HepG2 (cell line): ENCODE measurements at regions not wholly inside any gene's neighbourhood (a gene's known extent, or its start where the extent isn't known, plus 50 kb on each side); places are given as distances from the start of the nearest gene placed in this dataset.

Experiments
- ATAC-seq: fragments of 200-7000 bp; cut with Tn5 transposase; 3 replicates; pipeline ENCODE4 v1.9.1; 2020; ENCODE audit warnings: mild to moderate bottlenecking, moderate library complexity
- BruUV-seq: library from RNA; stranded (reverse); fragments of 400-500 nt; replicated peaks from 2 replicates; lab custom pipeline; 2021; lab: Mats Ljungman, UMichigan
- CTCF ChIA-PET: fragments of 300-600 bp; formaldehyde crosslinking; extraction: SDS; loops from one replicate; lab custom pipeline; 2021; ENCODE audit warnings: low total read pairs, inconsistent platforms, low intra/inter-chr PET ratio; lab: Yijun Ruan, JAX
- POLR2A ChIA-PET: fragments of 350-600 bp; sonication (Branson Sonifier 250); formaldehyde crosslinking; loops from one replicate; lab custom pipeline; 2020; ENCODE audit warnings: antibody characterized with exemption, inconsistent platforms; lab: Yijun Ruan, JAX
- DNase-seq: peaks from one replicate; pipeline ENCODE4 v3.0.0-alpha.2; 2015; ENCODE audit warnings: low spot score
- FAIRE-seq: peaks from 3 replicates; lab custom pipeline; 2011; peaks lifted over from hg19 to GRCh38; lab: Jason Lieb, UNC
- H2AFZ ChIP-seq: one replicate; pipeline ENCODE4 v1.6.1; 2011; ENCODE audit warnings: low read length, inconsistent platforms
- H3K27ac ChIP-seq: fragments of 300-600 bp; 3 replicates; pipeline ENCODE4 v1.8.0; 2011; ENCODE audit warnings: mixed run types, mild to moderate bottlenecking, mixed read lengths, low read length, inconsistent platforms; ENCODE audit not compliant: insufficient read depth; ENCODE audit errors: extremely low read length
- H3K27me3 ChIP-seq, 2 experiments: fragments of 200-600 bp in 1 of 2; 2 replicates in 1 of 2; 3 replicates in 1 of 2; pipeline versions ENCODE4 v1.6.0 to v1.8.0; 2011; ENCODE audit warnings: low read length in 2 of 2, mild to moderate bottlenecking in 2 of 2, moderate library complexity in 2 of 2, inconsistent platforms in 1 of 2; ENCODE audit not compliant: insufficient read depth in 2 of 2, control insufficient read depth in 1 of 2
- H3K36me3 ChIP-seq, 2 experiments: fragments of 200-600 bp in 1 of 2; replicated peaks in 1 of 2; 2 replicates in 1 of 2; 3 replicates in 1 of 2; pipeline versions ENCODE4 v1.5.1 to v1.8.0; 2011; ENCODE audit warnings: low read length in 2 of 2, inconsistent platforms in 1 of 2; ENCODE audit not compliant: insufficient read depth in 2 of 2, control insufficient read depth in 1 of 2
- H3K4me1 ChIP-seq: 2 replicates; pipeline ENCODE4 v1.5.1; 2012; ENCODE audit warnings: low read length, inconsistent platforms; ENCODE audit not compliant: insufficient read depth
- H3K4me2 ChIP-seq: 2 replicates; pipeline ENCODE4 v1.6.0; 2011; ENCODE audit warnings: low read depth, low read length, inconsistent platforms
- H3K4me3 ChIP-seq, 3 experiments: fragments of 200-600 bp in 1 of 3; sonication (generic), shearing (Covaris generic) in 1 of 3; replicated peaks in 1 of 3; 2 replicates each; pipeline ENCODE4 v1.5.1; 2011 to 2016; ENCODE audit warnings: low read length in 3 of 3, inconsistent platforms in 2 of 3, low read depth in 2 of 3, mild to moderate bottlenecking in 2 of 3, control low read depth in 1 of 3, mixed read lengths in 1 of 3; ENCODE audit not compliant: insufficient read depth in 1 of 3
- H3K79me2 ChIP-seq: one replicate; pipeline ENCODE4 v1.6.1; 2011; ENCODE audit warnings: low read length, inconsistent platforms; ENCODE audit not compliant: insufficient read depth
- H3K9ac ChIP-seq: 2 replicates; pipeline ENCODE4 v1.6.0; 2011; ENCODE audit warnings: mild to moderate bottlenecking, low read depth, low read length, inconsistent platforms; ENCODE audit not compliant: insufficient read depth
- H3K9me3 ChIP-seq: 2 replicates; pipeline ENCODE4 v1.5.1; 2012; ENCODE audit warnings: mild to moderate bottlenecking, low read length
- H4K20me1 ChIP-seq: 2 replicates; pipeline ENCODE4 v1.6.0; 2011; ENCODE audit warnings: inconsistent platforms, mild to moderate bottlenecking, low read length, moderate library complexity; ENCODE audit not compliant: insufficient read depth
- ATF7 ChIP-seq, 2 experiments: fragments of 450-650 bp in 1 of 2; sonication (generic) in 1 of 2; formaldehyde crosslinking in 1 of 2; IDR thresholded peaks; 2 replicates each; pipeline versions ENCODE4 v1.4.0 to v1.6.1; 2016 to 2020; ENCODE audit warnings: antibody characterized with exemption in 1 of 2, mild to moderate bottlenecking in 1 of 2, missing genetic modification reagents in 1 of 2
- GLI4 ChIP-seq: sonication (generic); formaldehyde crosslinking; IDR thresholded peaks from 2 replicates; pipeline ENCODE4 v1.5.1; 2020; ENCODE audit warnings: missing genetic modification reagents, mild to moderate bottlenecking, moderate library complexity, borderline replicate concordance
- ZNF224 ChIP-seq: sonication (generic); formaldehyde crosslinking; IDR thresholded peaks from 2 replicates; pipeline ENCODE4 v1.5.0; 2020; ENCODE audit warnings: mild to moderate bottlenecking, missing genetic modification reagents
- ZNF337 ChIP-seq: sonication (generic); formaldehyde crosslinking; IDR thresholded peaks from 2 replicates; pipeline ENCODE4 v1.5.1; 2020; ENCODE audit warnings: missing genetic modification reagents, low read depth, mild to moderate bottlenecking, borderline replicate concordance
- WGBS: methylation state at CpG from one replicate; pipeline ENCODE4 v1.1.6; 2017; ENCODE audit warnings: low lambda C conversion rate; 5-methylcytosine and 5-hydroxymethylcytosine counted together
- in situ Hi-C: cut with HindIII; loops from 2 replicates; pipeline ENCODE4 v1.10.0; 2017; ENCODE audit warnings: low pct_unique_long_range_greater_than_20kb; ENCODE audit not compliant: extremely low pct_ligation_motif_present
- intact Hi-C: fragments of 100-400 bp; cut with micrococcal nuclease; formaldehyde crosslinking; loops from one replicate; pipeline ENCODE4 v1.10.0; 2022; ENCODE audit not compliant: unreplicated experiment
- TF ChIP-seq, protein P1 (sequence below): sonication (generic); formaldehyde crosslinking; IDR thresholded peaks from 2 replicates; pipeline ENCODE4 v1.5.0; 2020; ENCODE audit warnings: mild to moderate bottlenecking, missing genetic modification reagents, borderline replicate concordance
- TF ChIP-seq, protein P2 (sequence below): sonication (generic); formaldehyde crosslinking; IDR thresholded peaks from 2 replicates; pipeline ENCODE4 v1.4.0; 2020; ENCODE audit warnings: low read depth, mild to moderate bottlenecking, missing genetic modification reagents

DNA sequence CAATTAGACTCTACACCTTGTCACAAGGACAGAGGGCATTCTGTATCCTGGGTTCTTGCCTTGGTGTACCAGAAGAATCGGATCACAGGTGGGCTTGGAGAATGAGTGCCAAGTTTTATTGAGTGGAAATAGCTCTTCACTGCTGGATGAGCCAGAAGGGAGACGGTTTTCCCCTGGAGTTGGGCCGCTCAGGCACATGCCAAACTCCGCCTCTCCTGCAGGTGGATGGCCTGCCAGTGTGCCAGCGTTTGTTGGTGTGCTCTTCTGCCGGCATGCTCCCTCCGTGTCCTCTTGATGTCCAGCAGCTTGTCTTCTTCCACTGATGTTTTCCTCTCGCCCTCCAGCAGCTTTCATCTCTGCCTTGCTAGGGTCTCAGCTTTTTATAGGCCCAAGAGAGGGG is 115.5 kb upstream of the RAB27B start:
- H3K9me3 ChIP-seq: no peaks in the 10 kb centered on the region
- H3K36me3 ChIP-seq: no peaks in the 10 kb centered on the region
- no peaks in the 10 kb centered on the region for H4K20me1 ChIP-seq
- no peaks in the 10 kb centered on the region for H3K27me3 ChIP-seq
- DNase-seq (no peak), FAIRE-seq (no peak), ATAC-seq (no peak)
- H3K4me2 ChIP-seq: no peak overlapping the region
- TF ChIP-seq, protein P1, sequence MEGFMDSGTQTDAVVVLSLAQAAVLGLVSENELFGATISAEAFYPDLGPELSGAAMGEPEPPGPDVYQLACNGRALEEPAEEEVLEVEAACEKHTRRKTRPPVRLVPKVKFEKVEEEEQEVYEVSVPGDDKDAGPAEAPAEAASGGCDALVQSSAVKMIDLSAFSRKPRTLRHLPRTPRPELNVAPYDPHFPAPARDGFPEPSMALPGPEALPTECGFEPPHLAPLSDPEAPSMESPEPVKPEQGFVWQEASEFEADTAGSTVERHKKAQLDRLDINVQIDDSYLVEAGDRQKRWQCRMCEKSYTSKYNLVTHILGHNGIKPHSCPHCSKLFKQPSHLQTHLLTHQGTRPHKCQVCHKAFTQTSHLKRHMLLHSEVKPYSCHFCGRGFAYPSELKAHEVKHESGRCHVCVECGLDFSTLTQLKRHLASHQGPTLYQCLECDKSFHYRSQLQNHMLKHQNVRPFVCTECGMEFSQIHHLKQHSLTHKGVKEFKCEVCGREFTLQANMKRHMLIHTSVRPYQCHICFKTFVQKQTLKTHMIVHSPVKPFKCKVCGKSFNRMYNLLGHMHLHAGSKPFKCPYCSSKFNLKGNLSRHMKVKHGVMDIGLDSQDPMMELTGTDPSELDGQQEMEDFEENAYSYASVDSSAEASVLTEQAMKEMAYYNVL (CRISPR knock-in tag): no peak
- TF ChIP-seq, protein P2, sequence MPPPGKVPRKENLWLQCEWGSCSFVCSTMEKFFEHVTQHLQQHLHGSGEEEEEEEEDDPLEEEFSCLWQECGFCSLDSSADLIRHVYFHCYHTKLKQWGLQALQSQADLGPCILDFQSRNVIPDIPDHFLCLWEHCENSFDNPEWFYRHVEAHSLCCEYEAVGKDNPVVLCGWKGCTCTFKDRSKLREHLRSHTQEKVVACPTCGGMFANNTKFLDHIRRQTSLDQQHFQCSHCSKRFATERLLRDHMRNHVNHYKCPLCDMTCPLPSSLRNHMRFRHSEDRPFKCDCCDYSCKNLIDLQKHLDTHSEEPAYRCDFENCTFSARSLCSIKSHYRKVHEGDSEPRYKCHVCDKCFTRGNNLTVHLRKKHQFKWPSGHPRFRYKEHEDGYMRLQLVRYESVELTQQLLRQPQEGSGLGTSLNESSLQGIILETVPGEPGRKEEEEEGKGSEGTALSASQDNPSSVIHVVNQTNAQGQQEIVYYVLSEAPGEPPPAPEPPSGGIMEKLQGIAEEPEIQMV (CRISPR knock-in tag): no peak
- no peak for TF ChIP-seq ATF7 (IDR thresholded peaks at IDR 0.05)
- no peak for TF ChIP-seq ATF7 (CRISPR knock-in tag; IDR thresholded peaks at IDR 0.05)
- TF ChIP-seq GLI4: no peak
- no peak for TF ChIP-seq ZNF224 (CRISPR knock-in tag)
- TF ChIP-seq ZNF337 (CRISPR knock-in tag): no peak
- no peaks in the 10 kb centered on the region for H3K79me2 ChIP-seq
- CTCF ChIA-PET: no interaction called here
- POLR2A ChIA-PET: no interaction called here
- BruUV-seq: no TSS peak
- no peaks in the 10 kb centered on the region for H3K4me1 ChIP-seq
- intact Hi-C loops (no loop called here), in situ Hi-C loops (no loop called here)
- no peak overlapping the region for H3K4me3 ChIP-seq
- no peak overlapping the region for H3K27ac ChIP-seq
- WGBS: 15% methylated on average over 4 of the region's 8 CpGs
- H3K9ac ChIP-seq: no peak overlapping the region
- no peak overlapping the region for H2AFZ ChIP-seq
